ENCODE measurements at regions not wholly inside any gene's neighbourhood (a gene's known extent, or its start where the extent isn't known, plus 50 kb on each side); places are given as distances from the start of the nearest gene placed in this dataset.

GRCh38 chr3:147619921-147620560, 210.9 kb downstream of the ZIC1 start:
- Histone ChIP-seq H3K4me3 (ENCODE audit: low read length in 2 of 2) (no peak overlapping the region), H3K27ac (ENCODE audit: low read depth, low read length) (no peak overlapping the region), H3K9me3 (ENCODE audit: control insufficient read depth in 1 of 2, low read length in 2 of 2) (peaks cover 0 to 4% of the 10 kb centered on the region in 2 donors), H3K36me3 (ENCODE audit: insufficient read depth, low read length) (no peaks in the 10 kb centered on the region), H3K27me3 (ENCODE audit: insufficient read depth, low read length) (no peaks in the 10 kb centered on the region), H3K4me1 (ENCODE audit: insufficient read depth, low read length) (no peaks in the 10 kb centered on the region)
- H3K4me1 Mint-ChIP-seq, result no peaks in the 10 kb centered on the region
- no peak overlapping the region for H3K27ac Mint-ChIP-seq
- POLR2A ChIA-PET (ENCODE audit: partially characterized antibody), result no interaction called here
- peaks cover 0 to 5% (median 3%) of the 10 kb centered on the region in 8 donors for H3K9me3 Mint-ChIP-seq
- H3K4me3 Mint-ChIP-seq, result no peak overlapping the region
- no peaks in the 10 kb centered on the region for H3K27me3 Mint-ChIP-seq
- CTCF ChIA-PET (ENCODE audit: partially characterized antibody), result no interaction called here
- H3K36me3 Mint-ChIP-seq, result no peaks in the 10 kb centered on the region
- no peak for DNase-seq
- intact Hi-C loops (cut with micrococcal nuclease), result no loop called here

GRCh38 chr3:147620906-147621305, 211.7 kb downstream of the ZIC1 start:
- POLR2A ChIA-PET (ENCODE audit: partially characterized antibody), result no interaction called here
- no peaks in the 10 kb centered on the region for H3K36me3 ChIP-seq (ENCODE audit: insufficient read depth, low read length)
- intact Hi-C loops (cut with micrococcal nuclease), result no loop called here
- no peak overlapping the region for H3K4me3 ChIP-seq (ENCODE audit: low read length in 2 of 2)
- Mint-ChIP-seq H3K9me3 (peaks cover 0 to 5% (median 3%) of the 10 kb centered on the region in 8 donors), H3K27ac (no peak overlapping the region), H3K27me3 (no peaks in the 10 kb centered on the region), H3K36me3 (no peaks in the 10 kb centered on the region), H3K4me1 (no peaks in the 10 kb centered on the region), H3K4me3 (no peak overlapping the region)
- no peaks in the 10 kb centered on the region for H3K27me3 ChIP-seq (ENCODE audit: insufficient read depth, low read length)
- CTCF ChIA-PET (ENCODE audit: partially characterized antibody), result no interaction called here
- no peaks in the 10 kb centered on the region for H3K4me1 ChIP-seq (ENCODE audit: insufficient read depth, low read length)
- peaks cover 0 to 4% of the 10 kb centered on the region in 2 donors for H3K9me3 ChIP-seq (ENCODE audit: control insufficient read depth in 1 of 2, low read length in 2 of 2)
- no peak for DNase-seq
- no peak overlapping the region for H3K27ac ChIP-seq (ENCODE audit: low read depth, low read length)

GRCh38 chr3:147630921-147631415, 221.8 kb downstream of the ZIC1 start:
- Mint-ChIP-seq H3K4me3 (no peak overlapping the region), H3K4me1 (no peaks in the 10 kb centered on the region), H3K27ac (no peak overlapping the region), H3K36me3 (no peaks in the 10 kb centered on the region), H3K9me3 (peaks cover 0 to 31% (median 6%) of the 10 kb centered on the region in 8 donors), H3K27me3 (no peaks in the 10 kb centered on the region)
- Histone ChIP-seq H3K4me1 (ENCODE audit: insufficient read depth, low read length) (no peaks in the 10 kb centered on the region), H3K27me3 (ENCODE audit: insufficient read depth, low read length) (no peaks in the 10 kb centered on the region), H3K4me3 (ENCODE audit: low read length in 2 of 2) (no peak overlapping the region), H3K36me3 (ENCODE audit: insufficient read depth, low read length) (no peaks in the 10 kb centered on the region), H3K9me3 (ENCODE audit: control insufficient read depth in 1 of 2, low read length in 2 of 2) (no peaks in the 10 kb centered on the region), H3K27ac (ENCODE audit: low read depth, low read length) (no peak overlapping the region)
- DNase-seq, result no peak
- intact Hi-C loops (cut with micrococcal nuclease), result no loop called here
- CTCF ChIA-PET (ENCODE audit: partially characterized antibody), result no interaction called here
- POLR2A ChIA-PET (ENCODE audit: partially characterized antibody), result no interaction called here

- Mint-ChIP-seq H3K4me3 (no peak overlapping the region), H3K36me3 (no peaks in the 10 kb centered on the region), H3K9me3 (peaks cover 3 to 26% (median 5%) of the 10 kb centered on the region in 8 donors), H3K4me1 (no peaks in the 10 kb centered on the region), H3K27me3 (no peaks in the 10 kb centered on the region), H3K27ac (no peak overlapping the region)
- Histone ChIP-seq H3K4me1 (ENCODE audit: insufficient read depth, low read length) (no peaks in the 10 kb centered on the region), H3K36me3 (ENCODE audit: insufficient read depth, low read length) (no peaks in the 10 kb centered on the region), H3K27ac (ENCODE audit: low read depth, low read length) (no peak overlapping the region), H3K4me3 (ENCODE audit: low read length in 2 of 2) (no peak overlapping the region), H3K27me3 (ENCODE audit: insufficient read depth, low read length) (no peaks in the 10 kb centered on the region), H3K9me3 (ENCODE audit: control insufficient read depth in 1 of 2, low read length in 2 of 2) (no peaks in the 10 kb centered on the region)
- CTCF ChIA-PET (ENCODE audit: partially characterized antibody), result interaction anchor here (0.7 to 1.3 kb wide), 2 partner anchors 34 to 658 kb away, joined by 3 read pairs; no protein-coding TSS in a partner anchor
- POLR2A ChIA-PET (ENCODE audit: partially characterized antibody), result no interaction called here
- no peak for DNase-seq
- intact Hi-C loops (cut with micrococcal nuclease), result no loop called here
Observed at GRCh38 chr3:147640781-147641180, 231.6 kb downstream of the ZIC1 start.

- Histone ChIP-seq H3K27ac (ENCODE audit: low read depth, low read length) (no peak overlapping the region), H3K36me3 (ENCODE audit: insufficient read depth, low read length) (no peaks in the 10 kb centered on the region), H3K4me1 (ENCODE audit: insufficient read depth, low read length) (no peaks in the 10 kb centered on the region), H3K27me3 (ENCODE audit: insufficient read depth, low read length) (no peaks in the 10 kb centered on the region), H3K9me3 (ENCODE audit: control insufficient read depth in 1 of 2, low read length in 2 of 2) (no peaks in the 10 kb centered on the region), H3K4me3 (ENCODE audit: low read length in 2 of 2) (no peak overlapping the region)
- Mint-ChIP-seq H3K9me3 (peaks cover 0 to 7% (median 3%) of the 10 kb centered on the region in 8 donors), H3K27ac (no peak overlapping the region), H3K27me3 (no peaks in the 10 kb centered on the region), H3K4me3 (no peak overlapping the region), H3K36me3 (no peaks in the 10 kb centered on the region), H3K4me1 (no peaks in the 10 kb centered on the region)
- ChIA-PET CTCF (ENCODE audit: partially characterized antibody) (no interaction called here), POLR2A (ENCODE audit: partially characterized antibody) (no interaction called here)
- DNase-seq, result no peak
- intact Hi-C loops (cut with micrococcal nuclease), result no loop called here
Observed at GRCh38 chr3:147645761-147646160, 236.6 kb downstream of the ZIC1 start.

GRCh38 chr3:147649475-147649874, 240.3 kb downstream of the ZIC1 start:
- ChIA-PET POLR2A (ENCODE audit: partially characterized antibody) (no interaction called here), CTCF (ENCODE audit: partially characterized antibody) (no interaction called here)
- Histone ChIP-seq H3K36me3 (ENCODE audit: insufficient read depth, low read length) (no peaks in the 10 kb centered on the region), H3K27ac (ENCODE audit: low read depth, low read length) (no peak overlapping the region), H3K4me3 (ENCODE audit: low read length in 2 of 2) (no peak overlapping the region), H3K9me3 (ENCODE audit: control insufficient read depth in 1 of 2, low read length in 2 of 2) (no peaks in the 10 kb centered on the region), H3K27me3 (ENCODE audit: insufficient read depth, low read length) (no peaks in the 10 kb centered on the region), H3K4me1 (ENCODE audit: insufficient read depth, low read length) (no peaks in the 10 kb centered on the region)
- intact Hi-C loops (cut with micrococcal nuclease), result no loop called here
- Mint-ChIP-seq H3K9me3 (peaks cover 0 to 7% (median 3%) of the 10 kb centered on the region in 8 donors), H3K4me1 (no peaks in the 10 kb centered on the region), H3K4me3 (no peak overlapping the region), H3K27me3 (no peaks in the 10 kb centered on the region), H3K36me3 (no peaks in the 10 kb centered on the region), H3K27ac (peak overlapping the region in 1 of 7 donors; percentile 65)
- DNase-seq, result no peak

- Mint-ChIP-seq H3K27me3 (no peaks in the 10 kb centered on the region), H3K9me3 (peaks cover 0 to 3% (median under 1%) of the 10 kb centered on the region in 8 donors), H3K36me3 (no peaks in the 10 kb centered on the region), H3K27ac (no peak overlapping the region), H3K4me1 (no peaks in the 10 kb centered on the region), H3K4me3 (no peak overlapping the region)
- DNase-seq, result no peak
- Histone ChIP-seq H3K36me3 (ENCODE audit: insufficient read depth, low read length) (no peaks in the 10 kb centered on the region), H3K4me1 (ENCODE audit: insufficient read depth, low read length) (no peaks in the 10 kb centered on the region), H3K9me3 (ENCODE audit: control insufficient read depth in 1 of 2, low read length in 2 of 2) (no peaks in the 10 kb centered on the region), H3K27ac (ENCODE audit: low read depth, low read length) (no peak overlapping the region), H3K4me3 (ENCODE audit: low read length in 2 of 2) (no peak overlapping the region), H3K27me3 (ENCODE audit: insufficient read depth, low read length) (no peaks in the 10 kb centered on the region)
- CTCF ChIA-PET (ENCODE audit: partially characterized antibody), result no interaction called here
- intact Hi-C loops (cut with micrococcal nuclease), result no loop called here
- POLR2A ChIA-PET (ENCODE audit: partially characterized antibody), result no interaction called here
Observed at GRCh38 chr3:147651107-147651778, 242.1 kb downstream of the ZIC1 start.
